Lower leg skin (tissue), 3 donors: ENCODE measurements at regions not wholly inside any gene's neighbourhood (a gene's known extent, or its start where the extent isn't known, plus 50 kb on each side); places are given as distances from the start of the nearest gene placed in this dataset.

Source experiments
- POLR2A ChIP-seq, 2 donors: fragments of 450-650 bp; IDR thresholded peaks; one replicate each; pipeline ENCODE4 v1.6.1; 2016 to 2017; ENCODE audit warnings: antibody characterized with exemption in 2 of 2, mild to moderate bottlenecking in 1 of 2, moderate library complexity in 1 of 2
- TF ChIP-seq, protein P1 (sequence below), 3 donors: fragments of 450-650 bp; IDR thresholded peaks; one replicate each; pipeline ENCODE4 v1.5.1; 2016; ENCODE audit warnings: antibody characterized with exemption in 3 of 3, mild to moderate bottlenecking in 3 of 3, moderate library complexity in 2 of 3

GRCh38 chr12:47318963-47319362, 239.2 kb upstream of the AMIGO2 start:
- TF ChIP-seq, protein P1, sequence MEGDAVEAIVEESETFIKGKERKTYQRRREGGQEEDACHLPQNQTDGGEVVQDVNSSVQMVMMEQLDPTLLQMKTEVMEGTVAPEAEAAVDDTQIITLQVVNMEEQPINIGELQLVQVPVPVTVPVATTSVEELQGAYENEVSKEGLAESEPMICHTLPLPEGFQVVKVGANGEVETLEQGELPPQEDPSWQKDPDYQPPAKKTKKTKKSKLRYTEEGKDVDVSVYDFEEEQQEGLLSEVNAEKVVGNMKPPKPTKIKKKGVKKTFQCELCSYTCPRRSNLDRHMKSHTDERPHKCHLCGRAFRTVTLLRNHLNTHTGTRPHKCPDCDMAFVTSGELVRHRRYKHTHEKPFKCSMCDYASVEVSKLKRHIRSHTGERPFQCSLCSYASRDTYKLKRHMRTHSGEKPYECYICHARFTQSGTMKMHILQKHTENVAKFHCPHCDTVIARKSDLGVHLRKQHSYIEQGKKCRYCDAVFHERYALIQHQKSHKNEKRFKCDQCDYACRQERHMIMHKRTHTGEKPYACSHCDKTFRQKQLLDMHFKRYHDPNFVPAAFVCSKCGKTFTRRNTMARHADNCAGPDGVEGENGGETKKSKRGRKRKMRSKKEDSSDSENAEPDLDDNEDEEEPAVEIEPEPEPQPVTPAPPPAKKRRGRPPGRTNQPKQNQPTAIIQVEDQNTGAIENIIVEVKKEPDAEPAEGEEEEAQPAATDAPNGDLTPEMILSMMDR (IDR thresholded peaks at IDR 0.05) = no peak
- no peak for TF ChIP-seq POLR2A (IDR thresholded peaks at IDR 0.05)
